ENCODE measurements at regions not wholly inside any gene's neighbourhood (a gene's known extent, or its start where the extent isn't known, plus 50 kb on each side); places are given as distances from the start of the nearest gene placed in this dataset.

- TF ChIP-seq CTCF (IDR thresholded peaks at IDR 0.05), result no peak
- TF ChIP-seq POLR2A (IDR thresholded peaks at IDR 0.05), result no peak
Observed at GRCh38 chr1:60141743-60142142, 68.2 kb upstream of the C1orf87 start.

Data from thyroid gland (tissue), 4 donors.